H1 (cell line): ENCODE measurements at regions not wholly inside any gene's neighbourhood (a gene's known extent, or its start where the extent isn't known, plus 50 kb on each side); places are given as distances from the start of the nearest gene placed in this dataset.

ENCODE experiments used
- CTCF ChIA-PET: fragments of 300-600 bp; sonication (Branson Sonifier 250); formaldehyde crosslinking; loops from one replicate; lab custom pipeline; 2021; ENCODE audit not compliant: partially characterized antibody; lab: Charles Lee
- POLR2A ChIA-PET: fragments of 300-600 bp; sonication (Branson Sonifier 250); formaldehyde crosslinking; loops from one replicate; lab custom pipeline; 2021; ENCODE audit warnings: inconsistent platforms; ENCODE audit not compliant: partially characterized antibody; lab: Charles Lee
- DNase-seq, 2 experiments: peaks; one replicate each; pipeline versions ENCODE4 v3.0.0 to v3.0.0-alpha.2; 2010 to 2022; ENCODE audit warnings: low spot score in 2 of 2, low read depth in 1 of 2, mixed read lengths in 1 of 2
- FAIRE-seq: peaks from 2 replicates; lab custom pipeline; 2011; peaks lifted over from hg19 to GRCh38; lab: Jason Lieb, UNC
- H2AFZ ChIP-seq: 2 replicates; pipeline ENCODE4 v1.8.1; 2012; ENCODE audit warnings: low read length, inconsistent platforms
- H2AK5ac ChIP-seq: 2 replicates; pipeline ENCODE4 v1.6.1; 2013; ENCODE audit warnings: low read depth, low read length
- H2BK120ac ChIP-seq: replicated peaks from 2 replicates; pipeline ENCODE3; 2013; ENCODE audit warnings: low read depth, low read length, inconsistent platforms
- H2BK12ac ChIP-seq: 2 replicates; pipeline ENCODE4 v1.6.1; 2013; ENCODE audit warnings: low read depth, low read length
- H2BK15ac ChIP-seq: 2 replicates; pipeline ENCODE4 v1.6.1; 2013; ENCODE audit warnings: low read length
- H2BK20ac ChIP-seq: 2 replicates; pipeline ENCODE4 v1.6.1; 2013; ENCODE audit warnings: low read length
- H2BK5ac ChIP-seq: 2 replicates; pipeline ENCODE4 v1.6.1; 2013; ENCODE audit warnings: low read depth, low read length
- H3K14ac ChIP-seq: 2 replicates; pipeline ENCODE4 v1.6.1; 2013; ENCODE audit warnings: inconsistent platforms; ENCODE audit not compliant: insufficient read length
- H3K18ac ChIP-seq: 2 replicates; pipeline ENCODE4 v1.6.1; 2013; ENCODE audit warnings: low read length; ENCODE audit errors: extremely low read depth
- H3K23ac ChIP-seq: 2 replicates; pipeline ENCODE4 v1.6.1; 2013; ENCODE audit warnings: inconsistent platforms; ENCODE audit not compliant: insufficient read length
- H3K23me2 ChIP-seq: 2 replicates; pipeline ENCODE4 v1.6.1; 2013; ENCODE audit warnings: low read depth, low read length
- H3K27ac ChIP-seq: 2 replicates; pipeline ENCODE4 v1.6.1; 2011; ENCODE audit warnings: low read depth, low read length, inconsistent platforms
- H3K27me3 ChIP-seq, 4 experiments: replicated peaks in 1 of 4; 1 replicate in 1 of 4; 2 replicates in 3 of 4; pipeline versions ENCODE4 v1.6.1 to v1.8.1; 2011 to 2013; ENCODE audit warnings: low read length in 3 of 4, mild to moderate bottlenecking in 3 of 4, inconsistent platforms in 2 of 4, mixed read lengths in 2 of 4, moderate library complexity in 1 of 4; ENCODE audit not compliant: control insufficient read depth in 3 of 4, insufficient read depth in 3 of 4; ENCODE audit errors: extremely low read depth in 1 of 4
- H3K36me3 ChIP-seq, 4 experiments: 2 replicates each; pipeline versions ENCODE4 v1.6.1 to v1.8.1; 2011 to 2013; ENCODE audit warnings: mild to moderate bottlenecking in 4 of 4, low read length in 3 of 4, moderate library complexity in 2 of 4, control low read depth in 1 of 4, inconsistent platforms in 1 of 4; ENCODE audit not compliant: insufficient read depth in 4 of 4, control insufficient read depth in 2 of 4
- H3K4ac ChIP-seq: replicated peaks from 2 replicates; pipeline ENCODE3; 2013; ENCODE audit warnings: low read length, low read depth, mixed read lengths, inconsistent platforms; ENCODE audit not compliant: insufficient read length
- H3K4me1 ChIP-seq, 4 experiments: replicated peaks in 1 of 4; 1 replicate in 1 of 4; 2 replicates in 3 of 4; pipeline versions ENCODE4 v1.6.1 to v1.8.1; 2011 to 2013; ENCODE audit warnings: low read length in 3 of 4, inconsistent platforms in 2 of 4, mixed read lengths in 1 of 4; ENCODE audit not compliant: insufficient read depth in 4 of 4, control insufficient read depth in 3 of 4
- H3K4me2 ChIP-seq, 2 experiments: 2 replicates each; pipeline versions ENCODE4 v1.6.1 to v1.8.1; 2011 to 2013; ENCODE audit warnings: low read depth in 2 of 2, low read length in 2 of 2, control low read depth in 1 of 2, inconsistent platforms in 1 of 2, mild to moderate bottlenecking in 1 of 2; ENCODE audit not compliant: insufficient read depth in 1 of 2
- H3K4me3 ChIP-seq, 4 experiments: fragments of 200-600, 300-600 bp in 1 of 4; sonication (generic), shearing (Covaris generic), sonication (Bioruptor Twin) in 1 of 4; 2 replicates each; pipeline versions ENCODE4 v1.5.1 to v1.8.1; 2011 to 2016; ENCODE audit warnings: low read length in 4 of 4, low read depth in 3 of 4, control low read depth in 2 of 4, inconsistent platforms in 2 of 4, mild to moderate bottlenecking in 2 of 4, mixed read lengths in 1 of 4, moderate library complexity in 1 of 4; ENCODE audit not compliant: insufficient read depth in 2 of 4; ENCODE audit errors: extremely low read depth in 1 of 4
- H3K56ac ChIP-seq: replicated peaks from 2 replicates; pipeline ENCODE3; 2013; ENCODE audit warnings: low read depth, mild to moderate bottlenecking, mixed read lengths, low read length, inconsistent platforms; ENCODE audit not compliant: insufficient read length
- H3K79me1 ChIP-seq: 2 replicates; pipeline ENCODE4 v1.6.1; 2013; ENCODE audit warnings: low read depth, low read length, control low read depth
- H3K79me2 ChIP-seq, 2 experiments: 2 replicates each; pipeline versions ENCODE4 v1.6.1 to v1.8.1; 2012 to 2013; ENCODE audit warnings: low read length in 2 of 2, mild to moderate bottlenecking in 2 of 2, inconsistent platforms in 1 of 2; ENCODE audit not compliant: insufficient read depth in 2 of 2, control insufficient read depth in 1 of 2
- H3K9ac ChIP-seq, 4 experiments: replicated peaks in 1 of 4; 1 replicate in 1 of 4; 2 replicates in 3 of 4; pipeline versions ENCODE4 v1.6.1 to v1.8.1; 2011 to 2013; ENCODE audit warnings: low read depth in 3 of 4, low read length in 3 of 4, control low read depth in 2 of 4, mild to moderate bottlenecking in 2 of 4, moderate library complexity in 2 of 4, inconsistent platforms in 1 of 4; ENCODE audit errors: extremely low read depth in 1 of 4
- H3K9me3 ChIP-seq, 2 experiments: 2 replicates each; pipeline versions ENCODE4 v1.6.1 to v1.8.1; 2012 to 2013; ENCODE audit warnings: mild to moderate bottlenecking in 2 of 2, moderate library complexity in 2 of 2, control low read depth in 1 of 2, inconsistent platforms in 1 of 2, low read depth in 1 of 2, low read length in 1 of 2, mixed read lengths in 1 of 2; ENCODE audit not compliant: insufficient read depth in 2 of 2
- H4K20me1 ChIP-seq, 2 experiments: replicated peaks in 1 of 2; 2 replicates each; pipeline versions ENCODE3 to v1.8.1; 2011 to 2013; ENCODE audit warnings: inconsistent platforms in 2 of 2, low read length in 2 of 2, mild to moderate bottlenecking in 1 of 2; ENCODE audit not compliant: insufficient read depth in 2 of 2, control insufficient read depth in 1 of 2
- H4K5ac ChIP-seq: 2 replicates; pipeline ENCODE4 v1.6.1; 2013; ENCODE audit warnings: low read length, low read depth, mixed read lengths, inconsistent platforms; ENCODE audit not compliant: insufficient read length
- H4K8ac ChIP-seq: 2 replicates; pipeline ENCODE4 v1.8.0; 2013; ENCODE audit warnings: mild to moderate bottlenecking, moderate library complexity, low read length, inconsistent platforms; ENCODE audit not compliant: insufficient read depth; ENCODE audit errors: extremely low read depth
- H4K91ac ChIP-seq: replicated peaks from 2 replicates; pipeline ENCODE3; 2013; ENCODE audit warnings: low read length, mixed read lengths, inconsistent platforms; ENCODE audit not compliant: insufficient read length
- EGR1 ChIP-seq: IDR thresholded peaks from 2 replicates; pipeline ENCODE4 v1.6.1; 2011; ENCODE audit warnings: low read depth, low read length, borderline replicate concordance
- RAD21 ChIP-seq, 2 experiments: IDR thresholded peaks in 1 of 2; conservative IDR thresholded peaks in 1 of 2; 2 replicates each; pipeline ENCODE4 v1.6.1; 2011; ENCODE audit warnings: low read depth in 2 of 2, low read length in 2 of 2, improper control_type of control experiment in 1 of 2, inconsistent platforms in 1 of 2, mild to moderate bottlenecking in 1 of 2, moderate library complexity in 1 of 2
- RBBP5 ChIP-seq: IDR thresholded peaks from 2 replicates; pipeline ENCODE4 v1.7.1; 2012; ENCODE audit warnings: low read depth, mild to moderate bottlenecking, inconsistent platforms, low read length, moderate library complexity, borderline replicate concordance
- SP2 ChIP-seq: IDR thresholded peaks from 2 replicates; pipeline ENCODE4 v1.6.1; 2012; ENCODE audit warnings: mild to moderate bottlenecking, low read length, inconsistent platforms
- SP4 ChIP-seq: IDR thresholded peaks from 2 replicates; pipeline ENCODE4 v1.6.1; 2012; ENCODE audit warnings: low read length, inconsistent platforms
- TAF7 ChIP-seq: optimal IDR thresholded peaks from 2 replicates; pipeline ENCODE3; 2011; ENCODE audit warnings: low read depth, mild to moderate bottlenecking, inconsistent platforms, low read length, moderate library complexity, borderline replicate concordance

DNA sequence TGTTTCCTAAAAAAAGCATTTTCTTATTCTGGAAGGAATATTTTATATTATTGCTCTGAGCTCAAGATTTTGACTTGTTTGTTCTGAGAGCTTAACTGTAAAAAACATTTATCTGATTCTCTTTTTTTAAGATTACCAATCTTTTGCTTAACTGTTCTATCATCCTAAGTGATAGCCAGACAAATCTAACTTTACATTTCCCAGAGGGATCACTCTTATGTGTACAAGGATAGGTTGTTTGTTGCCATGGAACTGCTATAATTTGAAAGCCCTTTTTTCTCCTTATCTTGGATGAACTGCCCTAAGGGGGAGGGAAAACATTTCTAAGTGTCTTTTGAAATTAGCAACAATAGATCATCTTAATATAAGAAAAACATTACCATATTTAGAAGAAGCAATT is 494.7 kb downstream of the TRAM1L1 start:
- Histone ChIP-seq H2BK15ac (no peak overlapping the region), H2BK120ac (no peak overlapping the region), H3K9ac (no peak overlapping the region), H3K4ac (no peak overlapping the region), H4K91ac (no peak overlapping the region), H3K23ac (no peak overlapping the region), H3K36me3 (no peaks in the 10 kb centered on the region), H3K27me3 (no peaks in the 10 kb centered on the region), H3K79me2 (no peaks in the 10 kb centered on the region), H3K4me1 (no peaks in the 10 kb centered on the region), H3K27ac (no peak overlapping the region), H2BK12ac (no peak overlapping the region), H3K23me2 (no peaks in the 10 kb centered on the region; the same call in 1 of the 2 replicates), H4K20me1 (no peaks in the 10 kb centered on the region), H2BK5ac (no peak overlapping the region), H3K18ac (no peak overlapping the region), H3K14ac (no peak overlapping the region), H4K8ac (no peak overlapping the region), H3K56ac (no peak overlapping the region), H3K4me3 (no peak overlapping the region), H2AFZ (no peak overlapping the region), H4K5ac (no peak overlapping the region)
- CTCF ChIA-PET: no interaction called here
- FAIRE-seq (no peak), DNase-seq (no peak)
- TF ChIP-seq RAD21 (IDR thresholded peaks at IDR 0.05 in 1 of 2, conservative IDR thresholded peaks at IDR 0.05 in 1 of 2; ENCODE audit: low read depth in 2 of 2, low read length in 2 of 2): no peak
- no peak for TF ChIP-seq SP2
- TF ChIP-seq TAF7: no peak
- TF ChIP-seq RBBP5: no peak
- no peak for TF ChIP-seq SP4
- TF ChIP-seq EGR1: no peak
- TF ChIP-seq, all 59 proteins: peak for 0
- Histone ChIP-seq H2AK5ac (no peak overlapping the region), H3K9me3 (no peaks in the 10 kb centered on the region), H2BK20ac (no peak overlapping the region), H3K4me2 (no peak overlapping the region), H3K79me1 (no peaks in the 10 kb centered on the region)
- POLR2A ChIA-PET: no interaction called here
